H9 (cell line): ENCODE measurements at regions not wholly inside any gene's neighbourhood (a gene's known extent, or its start where the extent isn't known, plus 50 kb on each side); places are given as distances from the start of the nearest gene placed in this dataset.

Source experiments
- DNase-seq: peaks from one replicate; pipeline ENCODE4 v3.0.0-alpha.2; 2017
- H2AFZ ChIP-seq: one replicate; pipeline ENCODE4 v1.6.1; 2013; ENCODE audit warnings: mild to moderate bottlenecking, low read length, control low read depth, moderate library complexity
- H2AK5ac ChIP-seq: 2 replicates; pipeline ENCODE4 v1.6.1; 2013; ENCODE audit warnings: low read length, control low read depth, mixed read lengths; ENCODE audit not compliant: insufficient read length
- H2BK120ac ChIP-seq: one replicate; pipeline ENCODE4 v1.6.1; 2013; ENCODE audit warnings: low read depth, mild to moderate bottlenecking, low read length, control low read depth, inconsistent platforms; ENCODE audit not compliant: poor library complexity, severe bottlenecking
- H2BK12ac ChIP-seq: 2 replicates; pipeline ENCODE4 v1.6.1; 2013; ENCODE audit warnings: low read length, control low read depth, mixed read lengths, low read depth; ENCODE audit not compliant: insufficient read length
- H2BK15ac ChIP-seq: 2 replicates; pipeline ENCODE4 v1.6.1; 2013; ENCODE audit warnings: low read depth, low read length, control low read depth
- H2BK20ac ChIP-seq: one replicate; pipeline ENCODE4 v1.6.1; 2013; ENCODE audit warnings: low read depth, mild to moderate bottlenecking, low read length, control low read depth, inconsistent platforms; ENCODE audit not compliant: poor library complexity, severe bottlenecking
- H2BK5ac ChIP-seq: 2 replicates; pipeline ENCODE4 v1.6.1; 2013; ENCODE audit warnings: low read length, control low read depth, mixed read lengths; ENCODE audit not compliant: insufficient read length
- H3K14ac ChIP-seq: 2 replicates; pipeline ENCODE4 v1.6.1; 2013; ENCODE audit warnings: low read length, control low read depth; ENCODE audit not compliant: insufficient read depth
- H3K18ac ChIP-seq: 2 replicates; pipeline ENCODE4 v1.6.1; 2013; ENCODE audit warnings: low read depth, mild to moderate bottlenecking, mixed read lengths, low read length, control low read depth; ENCODE audit not compliant: insufficient read length
- H3K23ac ChIP-seq: 2 replicates; pipeline ENCODE4 v1.6.1; 2013; ENCODE audit warnings: low read length, control low read depth, mixed read lengths, low read depth; ENCODE audit not compliant: insufficient read length
- H3K23me2 ChIP-seq: 2 replicates; pipeline ENCODE4 v1.6.1; 2013; ENCODE audit warnings: low read depth, mild to moderate bottlenecking, mixed read lengths, low read length, control low read depth; ENCODE audit not compliant: insufficient read length, poor library complexity, severe bottlenecking
- H3K27ac ChIP-seq: 2 replicates; pipeline ENCODE4 v1.5.1; 2013; ENCODE audit warnings: low read length, control low read depth, mixed read lengths, low read depth; ENCODE audit not compliant: insufficient read length
- H3K27me3 ChIP-seq: 2 replicates; pipeline ENCODE4 v1.6.1; 2013; ENCODE audit warnings: low read length, control low read depth, inconsistent platforms; ENCODE audit not compliant: insufficient read depth
- H3K4ac ChIP-seq: 2 replicates; pipeline ENCODE4 v1.6.1; 2013; ENCODE audit warnings: low read depth, mild to moderate bottlenecking, control low read depth, inconsistent platforms, low read length, moderate library complexity
- H3K4me1 ChIP-seq: 2 replicates; pipeline ENCODE4 v1.6.1; 2013; ENCODE audit warnings: low read length, control low read depth, inconsistent platforms; ENCODE audit not compliant: insufficient read depth
- H3K4me2 ChIP-seq: 2 replicates; pipeline ENCODE4 v1.6.1; 2013; ENCODE audit warnings: low read length, control low read depth, mixed read lengths; ENCODE audit not compliant: insufficient read length, insufficient read depth
- H3K56ac ChIP-seq: 2 replicates; pipeline ENCODE4 v1.6.1; 2013; ENCODE audit warnings: low read depth, mild to moderate bottlenecking, mixed read lengths, low read length, control low read depth; ENCODE audit not compliant: insufficient read length
- H3K79me1 ChIP-seq: 2 replicates; pipeline ENCODE4 v1.6.1; 2013; ENCODE audit warnings: low read depth, mild to moderate bottlenecking, moderate library complexity, low read length, control low read depth, inconsistent platforms; ENCODE audit not compliant: insufficient read depth, poor library complexity, severe bottlenecking
- H3K79me2 ChIP-seq: 2 replicates; pipeline ENCODE4 v1.6.1; 2013; ENCODE audit warnings: low read length, control low read depth, inconsistent platforms; ENCODE audit not compliant: insufficient read depth
- H3K9ac ChIP-seq: 2 replicates; pipeline ENCODE4 v1.6.1; 2013; ENCODE audit warnings: low read length, control low read depth, mixed read lengths; ENCODE audit not compliant: insufficient read length; ENCODE audit errors: extremely low read depth
- H3K9me3 ChIP-seq: one replicate; pipeline ENCODE4 v1.6.1; 2013; ENCODE audit warnings: low read depth, low read length, inconsistent platforms; ENCODE audit not compliant: control insufficient read depth
- H3T11ph ChIP-seq: one replicate; pipeline ENCODE4 v1.6.1; 2013; ENCODE audit warnings: mild to moderate bottlenecking, low read length, control low read depth, inconsistent platforms
- H4K20me1 ChIP-seq: one replicate; pipeline ENCODE4 v1.6.1; 2013; ENCODE audit not compliant: control insufficient read depth, insufficient read length, insufficient read depth
- H4K5ac ChIP-seq: 2 replicates; pipeline ENCODE4 v1.6.1; 2013; ENCODE audit warnings: low read depth, mild to moderate bottlenecking, mixed read lengths, low read length, control low read depth; ENCODE audit not compliant: insufficient read length
- H4K8ac ChIP-seq: replicated peaks from 2 replicates; pipeline ENCODE4 v1.6.1; 2013; ENCODE audit warnings: low read length, control low read depth, mixed read lengths, low read depth; ENCODE audit not compliant: insufficient read length
- H4K91ac ChIP-seq: 2 replicates; pipeline ENCODE4 v1.6.1; 2013; ENCODE audit warnings: low read depth, mild to moderate bottlenecking, moderate library complexity, mixed read lengths, low read length, control low read depth; ENCODE audit not compliant: insufficient read length
- H3K27ac Mint-ChIP-seq, 3 experiments: 2 replicates in 2 of 3; 3 replicates in 1 of 3; pipeline ENCODE4 v1.8.0; 2020 to 2021; ENCODE audit warnings: mixed read lengths in 3 of 3, mild to moderate bottlenecking in 1 of 3, moderate library complexity in 1 of 3
- H3K27me3 Mint-ChIP-seq: 2 replicates; pipeline ENCODE4 v1.8.0; 2021; ENCODE audit warnings: low read depth, mild to moderate bottlenecking, moderate library complexity, mixed read lengths
- H3K36me3 Mint-ChIP-seq, 3 experiments: 2 replicates in 2 of 3; 3 replicates in 1 of 3; pipeline ENCODE4 v1.8.0; 2020 to 2021; ENCODE audit warnings: low read depth in 3 of 3, mixed read lengths in 3 of 3; ENCODE audit not compliant: insufficient read depth in 1 of 3
- H3K4me1 Mint-ChIP-seq, 2 experiments: 2 replicates each; pipeline ENCODE4 v1.8.0; 2020; ENCODE audit warnings: mixed read lengths in 2 of 2
- H3K4me3 Mint-ChIP-seq, 2 experiments: 2 replicates in 1 of 2; 3 replicates in 1 of 2; pipeline ENCODE4 v1.8.0; 2020 to 2021; ENCODE audit warnings: mild to moderate bottlenecking in 2 of 2, mixed read lengths in 2 of 2, moderate library complexity in 1 of 2
- H3K9me3 Mint-ChIP-seq, 2 experiments: 2 replicates in 1 of 2; 3 replicates in 1 of 2; pipeline ENCODE4 v1.8.0; 2020; ENCODE audit warnings: mild to moderate bottlenecking in 2 of 2, mixed read lengths in 2 of 2, moderate library complexity in 1 of 2
- CTCF ChIP-seq: fragments of 200-600 bp; sonication (generic); conservative IDR thresholded peaks from 3 replicates; pipeline ENCODE4 v1.8.0; 2021; ENCODE audit warnings: antibody characterized with exemption, mild to moderate bottlenecking
- WGBS: extraction: QIAGEN DNeasy Blood & Tissue Kit; methylation state at CpG from one replicate; pipeline ENCODE4 v1.1.7; 2013; ENCODE audit warnings: missing lambda C conversion rate, low lambda C conversion rate, mixed read lengths; ENCODE audit not compliant: insufficient read length; ENCODE audit errors: extremely low coverage; 5-methylcytosine and 5-hydroxymethylcytosine counted together

- Histone ChIP-seq H2BK20ac (no peak overlapping the region), H4K8ac (no peak overlapping the region), H3K27me3 (no peaks in the 10 kb centered on the region), H3K23me2 (no peaks in the 10 kb centered on the region), H4K91ac (no peak overlapping the region), H3K56ac (no peak overlapping the region), H3K27ac (no peak overlapping the region), H3K4ac (no peak overlapping the region), H3K4me1 (peaks cover 11% of the 10 kb centered on the region; the same call in 1 of the 2 replicates), H2AK5ac (no peak overlapping the region), H3K79me1 (no peaks in the 10 kb centered on the region), H3K14ac (no peak overlapping the region), H4K20me1 (no peaks in the 10 kb centered on the region), H3K23ac (no peak overlapping the region), H3K4me2 (no peak overlapping the region), H2BK120ac (no peak overlapping the region), H2BK5ac (no peak overlapping the region), H2AFZ (no peak overlapping the region), H3K9ac (no peak overlapping the region), H3K79me2 (no peaks in the 10 kb centered on the region), H3K18ac (no peak overlapping the region), H3T11ph (no peak overlapping the region), H3K9me3 (no peaks in the 10 kb centered on the region), H4K5ac (no peak overlapping the region), H2BK15ac (no peak overlapping the region), H2BK12ac (no peak overlapping the region)
- no CpG with 5 or more reads among the region's 6 CpGs for WGBS
- peaks cover 2% of the 10 kb centered on the region for H3K27me3 Mint-ChIP-seq
- H3K4me3 Mint-ChIP-seq: no peak overlapping the region
- peaks cover 65 to 75% of the 10 kb centered on the region in 2 experiments for H3K4me1 Mint-ChIP-seq
- no peak for TF ChIP-seq CTCF
- H3K27ac Mint-ChIP-seq: no peak overlapping the region
- DNase-seq: no peak
- peaks cover 2 to 4% (median 3%) of the 10 kb centered on the region in 3 experiments; a peak in 2 of 7 replicates for H3K36me3 Mint-ChIP-seq
- peaks cover 0 to 3% of the 10 kb centered on the region in 2 experiments; a peak in 3 of 5 replicates for H3K9me3 Mint-ChIP-seq
These were observed 502.0 kb upstream of the MKI67 start for GRCh38 chr10:128628252-128628651.
